PC-3 (cell line): ENCODE measurements at regions not wholly inside any gene's neighbourhood (a gene's known extent, or its start where the extent isn't known, plus 50 kb on each side); places are given as distances from the start of the nearest gene placed in this dataset.
A peak's percentile ranks its signal among the peaks of the same experiment; 100 is the strongest.

ENCODE experiments used
- ATAC-seq: fragments of 200-7000 bp; cut with Tn5 transposase; 2 replicates; pipeline ENCODE4 v1.9.1; 2020; ENCODE audit warnings: mild to moderate bottlenecking, moderate library complexity
- BruUV-seq: library from RNA; stranded (reverse); fragments of 400-500 nt; replicated peaks from 2 replicates; lab custom pipeline; 2021; lab: Mats Ljungman, UMichigan
- CTCF ChIA-PET: fragments of 300-600 bp; sonication (Branson Sonifier 250); formaldehyde crosslinking; loops from one replicate; lab custom pipeline; 2022; ENCODE audit warnings: antibody characterized with exemption; lab: Charles Lee
- POLR2A ChIA-PET: fragments of 300-600 bp; sonication (Branson Sonifier 250); formaldehyde crosslinking; loops from one replicate; lab custom pipeline; 2022; ENCODE audit warnings: antibody characterized with exemption; ENCODE audit not compliant: unreplicated experiment; lab: Charles Lee
- DNase-seq: peaks from one replicate; pipeline ENCODE4 v3.0.0-alpha.2; 2015
- H2AFZ ChIP-seq: fragments of 300-600 bp; sonication (generic); 2 replicates; pipeline ENCODE4 v1.6.0; 2016; ENCODE audit warnings: antibody characterized with exemption, low read length
- H3F3A ChIP-seq: fragments of 300-600 bp; sonication (generic); one replicate; pipeline ENCODE4 v1.6.0; 2017; ENCODE audit warnings: antibody characterized with exemption, low read length, control low read depth, mild to moderate bottlenecking; ENCODE audit not compliant: unreplicated experiment
- H3K27ac ChIP-seq: fragments of 300-600 bp; sonication (generic); 2 replicates; pipeline ENCODE4 v1.5.1; 2016; ENCODE audit warnings: mild to moderate bottlenecking, low read length
- H3K27me3 ChIP-seq: fragments of 300-600 bp; sonication (generic); 2 replicates; pipeline ENCODE4 v1.6.1; 2016; ENCODE audit warnings: low read length, mixed read lengths
- H3K36me3 ChIP-seq: fragments of 300-600 bp; sonication (generic); 2 replicates; pipeline ENCODE4 v1.6.1; 2016; ENCODE audit warnings: low read depth, mixed run types, low read length, mixed read lengths
- H3K4me1 ChIP-seq: fragments of 300-600 bp; sonication (generic); 2 replicates; pipeline ENCODE4 v1.5.1; 2016; ENCODE audit warnings: low read length; ENCODE audit not compliant: insufficient read depth
- H3K4me2 ChIP-seq: fragments of 300-600 bp; sonication (generic); 2 replicates; pipeline ENCODE4 v1.6.0; 2016; ENCODE audit warnings: low read length
- H3K4me3 ChIP-seq: fragments of 300-600 bp; sonication (generic); 2 replicates; pipeline ENCODE4 v1.5.1; 2016; ENCODE audit warnings: mild to moderate bottlenecking, low read length, mixed read lengths
- H3K79me2 ChIP-seq: fragments of 300-600 bp; sonication (generic); 2 replicates; pipeline ENCODE4 v1.6.1; 2017; ENCODE audit warnings: low read length, mixed read lengths
- H3K9ac ChIP-seq: fragments of 300-600 bp; sonication (generic); 2 replicates; pipeline ENCODE4 v1.6.0; 2016; ENCODE audit warnings: mild to moderate bottlenecking, low read length
- H3K9me2 ChIP-seq: fragments of 300-600 bp; sonication (generic); replicated peaks from 2 replicates; pipeline ENCODE4 v1.6.1; 2016; ENCODE audit warnings: mixed run types, low read length, mixed read lengths
- H3K9me3 ChIP-seq: fragments of 300-600 bp; sonication (generic); 2 replicates; pipeline ENCODE4 v1.6.1; 2016; ENCODE audit warnings: low read length, mixed read lengths
- H4K20me1 ChIP-seq: fragments of 300-600 bp; sonication (generic); 2 replicates; pipeline ENCODE4 v1.6.1; 2016; ENCODE audit warnings: low read length, mixed read lengths
- CTCF ChIP-seq: fragments of 300-600 bp; sonication (generic); conservative IDR thresholded peaks from 2 replicates; pipeline ENCODE4 v1.5.1; 2017; ENCODE audit warnings: antibody characterized with exemption, low read depth, mild to moderate bottlenecking, low read length
- EZH2 ChIP-seq: fragments of 300-600 bp; sonication (generic); IDR thresholded peaks from one replicate; pipeline ENCODE4 v1.6.1; 2017; ENCODE audit warnings: antibody characterized with exemption, mild to moderate bottlenecking, low read length; ENCODE audit not compliant: unreplicated experiment
- EZH2phosphoT487 ChIP-seq: fragments of 300-600 bp; sonication (generic); IDR thresholded peaks from 2 replicates; pipeline ENCODE4 v1.6.1; 2018; ENCODE audit warnings: mild to moderate bottlenecking, antibody characterized with exemption, low read length, borderline replicate concordance
- intact Hi-C: fragments of 100-400 bp; cut with micrococcal nuclease; formaldehyde crosslinking; loops from 2 replicates; pipeline ENCODE4 v1.9.0; 2023

- ChIA-PET CTCF (no interaction called here), POLR2A (no interaction called here)
- Histone ChIP-seq H3K27ac (no peak overlapping the region), H3K27me3 (no peaks in the 10 kb centered on the region), H4K20me1 (no peaks in the 10 kb centered on the region), H3K9me2 (no peaks in the 10 kb centered on the region), H3K9ac (no peak overlapping the region), H3K4me1 (peaks cover 22% of the 10 kb centered on the region), H3K9me3 (no peaks in the 10 kb centered on the region), H2AFZ (no peak overlapping the region), H3K79me2 (no peaks in the 10 kb centered on the region), H3K4me3 (no peak overlapping the region), H3F3A (peaks cover under 1% of the 10 kb centered on the region), H3K36me3 (no peaks in the 10 kb centered on the region), H3K4me2 (no peak overlapping the region)
- BruUV-seq = no TSS peak
- ATAC-seq = no peak
- no peak for TF ChIP-seq CTCF
- TF ChIP-seq EZH2 = no peak
- no peak for TF ChIP-seq EZH2phosphoT487
- intact Hi-C loops = no loop called here
- no peak for DNase-seq
These were observed 115.5 kb upstream of the ALDH1A3 start for GRCh38 chr15:100763835-100764750.

- peak; percentile 35 for DNase-seq
- Histone ChIP-seq H3K4me1 (peaks cover 14% of the 10 kb centered on the region), H3K36me3 (no peaks in the 10 kb centered on the region), H3K27me3 (no peaks in the 10 kb centered on the region), H3K4me2 (no peak overlapping the region), H3F3A (no peaks in the 10 kb centered on the region), H4K20me1 (no peaks in the 10 kb centered on the region), H3K9ac (no peak overlapping the region), H3K27ac (no peak overlapping the region), H3K4me3 (no peak overlapping the region), H2AFZ (0 out of 2 replicates have a peak overlapping the region, but pooled peaks have one; percentile 22), H3K79me2 (no peaks in the 10 kb centered on the region), H3K9me3 (no peaks in the 10 kb centered on the region), H3K9me2 (no peaks in the 10 kb centered on the region)
- peak; percentile 45 for ATAC-seq
- intact Hi-C loops = no loop called here
- ChIA-PET POLR2A (no interaction called here), CTCF (no interaction called here)
- BruUV-seq = no TSS peak
- TF ChIP-seq EZH2 (no peak), CTCF (no peak), EZH2phosphoT487 (no peak)
These were observed 114.7 kb upstream of the ALDH1A3 start for GRCh38 chr15:100764778-100765466.
